ENCODE measurements at regions not wholly inside any gene's neighbourhood (a gene's known extent, or its start where the extent isn't known, plus 50 kb on each side); places are given as distances from the start of the nearest gene placed in this dataset.

DNA sequence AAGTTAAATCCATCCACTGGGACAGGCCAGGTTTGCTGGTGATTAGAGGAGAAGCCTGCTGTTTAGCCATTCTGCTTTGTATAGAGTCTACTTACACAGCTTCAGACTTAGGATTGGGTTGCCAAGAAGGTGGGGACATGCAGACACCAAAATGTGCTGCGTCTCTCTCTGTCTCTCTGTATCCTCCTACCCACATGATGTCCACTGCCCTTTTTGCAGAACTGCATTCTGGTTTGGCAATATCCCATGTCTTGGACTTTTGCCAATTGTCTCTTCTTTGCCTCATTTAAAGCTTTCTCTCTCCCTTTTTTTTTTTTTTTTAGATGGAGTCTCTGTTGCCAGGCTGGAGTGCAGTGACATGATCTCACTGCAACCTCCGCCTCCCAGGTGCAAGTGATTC lies 261.1 kb upstream of the FN1 start:
- TF ChIP-seq ZFP1 (CRISPR knock-in tag; IDR thresholded peaks at IDR 0.05) (no peak), GATAD2A (IDR thresholded peaks at IDR 0.05) (no peak), NFIC (IDR thresholded peaks at IDR 0.05) (peak; percentile 75), RAD51 (IDR thresholded peaks at IDR 0.05; ENCODE audit: borderline replicate concordance, low read depth) (no peak), TAF7 (tag; IDR thresholded peaks at IDR 0.05) (no peak), NKRF (IDR thresholded peaks at IDR 0.05; ENCODE audit: borderline replicate concordance) (no peak)
- 71% methylated on average over 1 of the region's 2 CpGs for WGBS (ENCODE audit: insufficient coverage, low coverage, missing lambda C conversion rate)
- H3K27ac ChIP-seq (ENCODE audit: extremely low read depth, low read depth, low read length) = no peak overlapping the region
- no peaks in the 10 kb centered on the region for H3K9me3 ChIP-seq (replicated peaks; ENCODE audit: control insufficient read depth, insufficient read depth, low read depth, low read length)
- FAIRE-seq (no peak), DNase-seq (ENCODE audit: extremely low read depth in 1 of 4, low spot score in 3 of 4) (no peak), ATAC-seq (no peak)
- no peak overlapping the region for H3K4me2 ChIP-seq (ENCODE audit: insufficient read depth, low read length)
- intact Hi-C loops (cut with micrococcal nuclease) (no loop called here), in situ Hi-C loops (cut with MboI) (no loop called here)
- no peaks in the 10 kb centered on the region for H3K9me1 ChIP-seq (ENCODE audit: control insufficient read depth, insufficient read depth, low read length)
- H3K27me3 ChIP-seq (ENCODE audit: control insufficient read depth in 2 of 2, insufficient read depth in 2 of 2, low read length in 2 of 2) = no peaks in the 10 kb centered on the region
- no peaks in the 10 kb centered on the region; a peak in 2 of 5 replicates for H3K4me1 ChIP-seq (replicated peaks in 1 of 2; ENCODE audit: control insufficient read depth in 2 of 2, insufficient read depth in 2 of 2, low read length in 2 of 2)
- H3K36me3 ChIP-seq (ENCODE audit: control insufficient read depth, insufficient read depth, low read length) = no peaks in the 10 kb centered on the region
- no peaks in the 10 kb centered on the region for H3K79me2 ChIP-seq (ENCODE audit: control insufficient read depth, insufficient read depth, low read length)
- no peak overlapping the region for H3K9ac ChIP-seq (ENCODE audit: insufficient read depth in 1 of 2, low read depth in 2 of 2, low read length in 2 of 2)
- CTCF ChIA-PET (ENCODE audit: low intra/inter-chr PET ratio) = no interaction called here
- POLR2A ChIA-PET = no interaction called here
- H2AFZ ChIP-seq (ENCODE audit: low read depth, low read length) = no peak overlapping the region
- no TSS peak for BruUV-seq (replicated peaks)
- no peaks in the 10 kb centered on the region for H4K20me1 ChIP-seq (replicated peaks; ENCODE audit: control insufficient read depth, insufficient read depth, low read length)
- H3K4me3 ChIP-seq = no peak overlapping the region

- TF ChIP-seq RBFOX2 (IDR thresholded peaks at IDR 0.05; ENCODE audit: low read depth, low read length) (no peak), ZNF512 (tag; IDR thresholded peaks at IDR 0.05) (no peak), NR2F6 (CRISPR knock-in tag; IDR thresholded peaks at IDR 0.05) (no peak)
- Histone ChIP-seq H3K4me2 (ENCODE audit: insufficient read depth, low read length) (no peak overlapping the region), H3K4me1 (replicated peaks in 1 of 2; ENCODE audit: control insufficient read depth in 2 of 2, insufficient read depth in 2 of 2, low read length in 2 of 2) (no peaks in the 10 kb centered on the region; a peak in 1 of 5 replicates), H3K9me1 (ENCODE audit: control insufficient read depth, insufficient read depth, low read length) (no peaks in the 10 kb centered on the region), H3K9me3 (replicated peaks; ENCODE audit: control insufficient read depth, insufficient read depth, low read depth, low read length) (no peaks in the 10 kb centered on the region), H3K27ac (ENCODE audit: extremely low read depth, low read depth, low read length) (no peak overlapping the region), H4K20me1 (replicated peaks; ENCODE audit: control insufficient read depth, insufficient read depth, low read length) (no peaks in the 10 kb centered on the region), H2AFZ (ENCODE audit: low read depth, low read length) (no peak overlapping the region), H3K79me2 (ENCODE audit: control insufficient read depth, insufficient read depth, low read length) (no peaks in the 10 kb centered on the region), H3K9ac (ENCODE audit: insufficient read depth in 1 of 2, low read depth in 2 of 2, low read length in 2 of 2) (no peak overlapping the region), H3K27me3 (ENCODE audit: control insufficient read depth in 2 of 2, insufficient read depth in 2 of 2, low read length in 2 of 2) (no peaks in the 10 kb centered on the region), H3K36me3 (ENCODE audit: control insufficient read depth, insufficient read depth, low read length) (no peaks in the 10 kb centered on the region), H3K4me3 (no peak overlapping the region)
- FAIRE-seq (no peak), ATAC-seq (no peak), DNase-seq (ENCODE audit: extremely low read depth in 1 of 4, low spot score in 3 of 4) (no peak)
- 56% methylated on average over 4 of the region's 4 CpGs for WGBS (ENCODE audit: insufficient coverage, low coverage, missing lambda C conversion rate)
- ChIA-PET POLR2A (no interaction called here), CTCF (ENCODE audit: low intra/inter-chr PET ratio) (no interaction called here)
- BruUV-seq (replicated peaks) = no TSS peak
- in situ Hi-C loops (cut with MboI) (no loop called here), intact Hi-C loops (cut with micrococcal nuclease) (no loop called here)
Observed at GRCh38 chr2:215695861-215696260, 260.0 kb upstream of the FN1 start.
